Ectodermal cell (in vitro differentiated cells): ENCODE measurements at regions not wholly inside any gene's neighbourhood (a gene's known extent, or its start where the extent isn't known, plus 50 kb on each side); places are given as distances from the start of the nearest gene placed in this dataset.
"Not testable (repeated sequence)": the region's sequence is repeated elsewhere in the genome, so short reads cannot be mapped to it uniquely, and the experiment has no call there.

Experiments used
- H3K27ac ChIP-seq: 2 replicates; pipeline ENCODE4 v1.7.0; 2013; ENCODE audit warnings: mild to moderate bottlenecking, low read depth, low read length; ENCODE audit not compliant: insufficient read depth, poor library complexity, severe bottlenecking
- H3K27me3 ChIP-seq: 2 replicates; pipeline ENCODE4 v1.7.0; 2013; ENCODE audit warnings: mild to moderate bottlenecking, low read length; ENCODE audit not compliant: insufficient read depth, control insufficient read depth, poor library complexity, severe bottlenecking
- H3K36me3 ChIP-seq: one replicate; pipeline ENCODE4 v1.7.0; 2013; ENCODE audit warnings: low read length; ENCODE audit not compliant: control insufficient read depth, insufficient read depth
- H3K4me1 ChIP-seq: one replicate; pipeline ENCODE4 v1.7.0; 2013; ENCODE audit warnings: low read length; ENCODE audit not compliant: control insufficient read depth, insufficient read depth
- H3K4me3 ChIP-seq: 2 replicates; pipeline ENCODE4 v1.7.0; 2013; ENCODE audit warnings: low read depth, low read length, control low read depth; ENCODE audit not compliant: insufficient read depth
- H3K9me3 ChIP-seq: 2 replicates; pipeline ENCODE4 v1.7.0; 2013; ENCODE audit warnings: mild to moderate bottlenecking, low read length, moderate library complexity; ENCODE audit not compliant: control insufficient read depth
- WGBS, 2 experiments: methylation state at CpG; one replicate each; pipeline ENCODE4 v1.1.7; 2013; ENCODE audit warnings: missing lambda C conversion rate in 2 of 2; 5-methylcytosine and 5-hydroxymethylcytosine counted together

GRCh38 chr18:65620076-65620696 lies 130.6 kb upstream of the CDH7 start:
- WGBS, 2 experiments: 92 to 95% methylated on average over 9 of the region's 9 CpGs
- Histone ChIP-seq H3K27me3 (no peaks in the 10 kb centered on the region), H3K36me3 (no peaks in the 10 kb centered on the region), H3K4me1 (no peaks in the 10 kb centered on the region), H3K27ac (no peak overlapping the region), H3K9me3 (no peaks in the 10 kb centered on the region), H3K4me3 (no peak overlapping the region)

- peak overlapping the region; percentile 2 for H3K27ac ChIP-seq
- 0 to 7% methylated on average over 1 to 3 of the region's 3 CpGs for WGBS, 2 experiments
- peaks cover 8% of the 10 kb centered on the region for H3K4me1 ChIP-seq
- H3K4me3 ChIP-seq: no peak overlapping the region
- H3K27me3 ChIP-seq: no peaks in the 10 kb centered on the region
- no peaks in the 10 kb centered on the region for H3K9me3 ChIP-seq
- H3K36me3 ChIP-seq: no peaks in the 10 kb centered on the region
Measured at GRCh38 chr18:65610939-65611338, 139.9 kb upstream of the CDH7 start.

- 85 to 100% methylated on average over 1 of the region's 1 CpG for WGBS, 2 experiments
- Histone ChIP-seq H3K27me3 (no peaks in the 10 kb centered on the region), H3K9me3 (no peaks in the 10 kb centered on the region), H3K27ac (no peak overlapping the region), H3K36me3 (no peaks in the 10 kb centered on the region), H3K4me3 (no peak overlapping the region), H3K4me1 (peaks cover 8% of the 10 kb centered on the region)
Measured at GRCh38 chr18:65608471-65608870, 142.3 kb upstream of the CDH7 start.

GRCh38 chr18:65607161-65607560 lies 143.7 kb upstream of the CDH7 start:
- Histone ChIP-seq H3K4me1 (peaks cover 8% of the 10 kb centered on the region), H3K4me3 (no peak overlapping the region), H3K9me3 (no peaks in the 10 kb centered on the region), H3K36me3 (no peaks in the 10 kb centered on the region), H3K27ac (no peak overlapping the region), H3K27me3 (no peaks in the 10 kb centered on the region)
- 84 to 95% methylated on average over 3 of the region's 3 CpGs for WGBS, 2 experiments

- H3K36me3 ChIP-seq: no peaks in the 10 kb centered on the region
- H3K4me1 ChIP-seq: peaks cover 8% of the 10 kb centered on the region
- H3K27me3 ChIP-seq: no peaks in the 10 kb centered on the region
- 81 to 85% methylated on average over 2 to 3 of the region's 3 CpGs for WGBS, 2 experiments
- H3K27ac ChIP-seq: no peak overlapping the region
- no peaks in the 10 kb centered on the region for H3K9me3 ChIP-seq
- no peak overlapping the region for H3K4me3 ChIP-seq
Measured at GRCh38 chr18:65606551-65607130, 144.2 kb upstream of the CDH7 start.

- not testable (repeated sequence) for H3K27ac ChIP-seq, H3K4me1 ChIP-seq, H3K36me3 ChIP-seq, H3K4me3 ChIP-seq, H3K27me3 ChIP-seq, H3K9me3 ChIP-seq
- WGBS, 2 experiments: 94 to 97% methylated on average over 30 of the region's 30 CpGs
Measured at GRCh38 chr18:65605352-65605751, 145.5 kb upstream of the CDH7 start.

GRCh38 chr18:65601775-65602174 lies 149.0 kb upstream of the CDH7 start:
- Histone ChIP-seq H3K4me3 (no peak overlapping the region), H3K36me3 (no peaks in the 10 kb centered on the region), H3K9me3 (no peaks in the 10 kb centered on the region), H3K27me3 (no peaks in the 10 kb centered on the region), H3K27ac (no peak overlapping the region), H3K4me1 (peaks cover 1% of the 10 kb centered on the region)
- WGBS, 2 experiments: 92 to 95% methylated on average over 2 of the region's 2 CpGs

- Histone ChIP-seq H3K9me3 (no peaks in the 10 kb centered on the region), H3K4me1 (no peaks in the 10 kb centered on the region), H3K4me3 (no peak overlapping the region), H3K27me3 (no peaks in the 10 kb centered on the region), H3K36me3 (no peaks in the 10 kb centered on the region), H3K27ac (no peak overlapping the region)
- 94% methylated on average over 4 of the region's 4 CpGs for WGBS, 2 experiments
Measured at GRCh38 chr18:65592435-65592834, 158.4 kb upstream of the CDH7 start.

- Histone ChIP-seq H3K27ac (no peak overlapping the region), H3K4me3 (no peak overlapping the region), H3K27me3 (no peaks in the 10 kb centered on the region), H3K9me3 (no peaks in the 10 kb centered on the region), H3K36me3 (no peaks in the 10 kb centered on the region), H3K4me1 (no peaks in the 10 kb centered on the region)
- WGBS, 2 experiments: 93 to 94% methylated on average over 3 of the region's 3 CpGs
Measured at GRCh38 chr18:65587491-65587890, 163.3 kb upstream of the CDH7 start.

- not testable (repeated sequence) for H3K27ac ChIP-seq, H3K9me3 ChIP-seq, H3K36me3 ChIP-seq, H3K4me3 ChIP-seq, H3K27me3 ChIP-seq, H3K4me1 ChIP-seq
- no CpG with 5 or more reads among the region's 2 CpGs for WGBS, 2 experiments
Measured at GRCh38 chr18:65582094-65582493, 168.7 kb upstream of the CDH7 start.
